ENCODE measurements at regions not wholly inside any gene's neighbourhood (a gene's known extent, or its start where the extent isn't known, plus 50 kb on each side); places are given as distances from the start of the nearest gene placed in this dataset.

- H3K36me3 ChIP-seq (ENCODE audit: low read depth) = no peaks in the 10 kb centered on the region
- no peaks in the 10 kb centered on the region for H3K9me3 ChIP-seq
- peak in 1 of 3 donors; percentile 2 for DNase-seq
- ATAC-seq = no peak
- intact Hi-C loops (cut with DNase I, micrococcal nuclease) = no loop called here
- no peak for TF ChIP-seq CTCF (IDR thresholded peaks at IDR 0.05)
- H3K4me1 ChIP-seq (ENCODE audit: low read depth) = no peaks in the 10 kb centered on the region
- no peak overlapping the region for H3K4me3 ChIP-seq
Measured at GRCh38 chr4:126701756-126702155, 931.0 kb upstream of the INTU start.

GRCh38 chr4:126702747-126703146 is 930.0 kb upstream of the INTU start:
- no peak for DNase-seq
- no peak overlapping the region for H3K4me3 ChIP-seq
- ATAC-seq = no peak
- H3K9me3 ChIP-seq = no peaks in the 10 kb centered on the region
- H3K4me1 ChIP-seq (ENCODE audit: low read depth) = no peaks in the 10 kb centered on the region
- no peak for TF ChIP-seq CTCF (IDR thresholded peaks at IDR 0.05)
- intact Hi-C loops (cut with DNase I, micrococcal nuclease) = no loop called here
- no peaks in the 10 kb centered on the region for H3K36me3 ChIP-seq (ENCODE audit: low read depth)

- no peaks in the 10 kb centered on the region for H3K9me3 ChIP-seq
- no peaks in the 10 kb centered on the region for H3K36me3 ChIP-seq (ENCODE audit: low read depth)
- H3K4me1 ChIP-seq (ENCODE audit: low read depth) = no peaks in the 10 kb centered on the region
- ATAC-seq (no peak), DNase-seq (no peak)
- TF ChIP-seq CTCF (IDR thresholded peaks at IDR 0.05) = no peak
- H3K4me3 ChIP-seq = no peak overlapping the region
- intact Hi-C loops (cut with DNase I, micrococcal nuclease) = no loop called here
Measured at GRCh38 chr4:126705266-126705665, 927.5 kb upstream of the INTU start.

GRCh38 chr4:126708716-126709115 is 924.0 kb upstream of the INTU start:
- no peaks in the 10 kb centered on the region for H3K4me1 ChIP-seq (ENCODE audit: low read depth)
- no peak overlapping the region for H3K4me3 ChIP-seq
- ATAC-seq (no peak), DNase-seq (no peak)
- no peak for TF ChIP-seq CTCF (IDR thresholded peaks at IDR 0.05)
- peaks cover 3% of the 10 kb centered on the region for H3K9me3 ChIP-seq
- intact Hi-C loops (cut with DNase I, micrococcal nuclease) = no loop called here
- no peaks in the 10 kb centered on the region for H3K36me3 ChIP-seq (ENCODE audit: low read depth)

- intact Hi-C loops (cut with DNase I, micrococcal nuclease) = no loop called here
- peaks cover 3% of the 10 kb centered on the region for H3K9me3 ChIP-seq
- no peaks in the 10 kb centered on the region for H3K36me3 ChIP-seq (ENCODE audit: low read depth)
- H3K4me1 ChIP-seq (ENCODE audit: low read depth) = no peaks in the 10 kb centered on the region
- no peak for TF ChIP-seq CTCF (IDR thresholded peaks at IDR 0.05)
- no peak overlapping the region for H3K4me3 ChIP-seq
- DNase-seq = no peak
- ATAC-seq = no peak
Measured at GRCh38 chr4:126710935-126711334, 921.8 kb upstream of the INTU start.

- Histone ChIP-seq H3K4me3 (no peak overlapping the region), H3K4me1 (ENCODE audit: low read depth) (no peaks in the 10 kb centered on the region), H3K36me3 (ENCODE audit: low read depth) (no peaks in the 10 kb centered on the region), H3K9me3 (peaks cover 3% of the 10 kb centered on the region)
- ATAC-seq = no peak
- intact Hi-C loops (cut with DNase I, micrococcal nuclease) = no loop called here
- DNase-seq = no peak
- no peak for TF ChIP-seq CTCF (IDR thresholded peaks at IDR 0.05)
Measured at GRCh38 chr4:126715067-126715466, 917.7 kb upstream of the INTU start.
